ENCODE measurements at regions not wholly inside any gene's neighbourhood (a gene's known extent, or its start where the extent isn't known, plus 50 kb on each side); places are given as distances from the start of the nearest gene placed in this dataset.
"Not testable (repeated sequence)": the region's sequence is repeated elsewhere in the genome, so short reads cannot be mapped to it uniquely, and the experiment has no call there.

- no peak for DNase-seq
Measured at GRCh38 chr5:16987776-16988175, 51.7 kb upstream of the MYO10 start.

GRCh38 chr5:16990817-16991520, 54.9 kb upstream of the MYO10 start:
- DNase-seq = not testable (repeated sequence)

GRCh38 chr5:16992006-16992405, 55.9 kb upstream of the MYO10 start:
- DNase-seq = no peak

GRCh38 chr5:16992444-16992843, 56.4 kb upstream of the MYO10 start:
- no peak for DNase-seq

GRCh38 chr5:16994565-16994964, 58.5 kb upstream of the MYO10 start:
- DNase-seq = no peak

- DNase-seq = no peak
Measured at GRCh38 chr5:16995372-16995771, 59.3 kb upstream of the MYO10 start.

- DNase-seq = no peak
Measured at GRCh38 chr5:17000291-17000939, 64.3 kb upstream of the MYO10 start.

GRCh38 chr5:17001428-17001827, 65.3 kb upstream of the MYO10 start:
- no peak for DNase-seq

GRCh38 chr5:17004441-17005106, 68.5 kb upstream of the MYO10 start:
- no peak for DNase-seq

GRCh38 chr5:17005107-17005828, 69.2 kb upstream of the MYO10 start:
- no peak for DNase-seq

- no peak for DNase-seq
Measured at GRCh38 chr5:17012289-17012688, 76.2 kb upstream of the MYO10 start.

- DNase-seq = no peak
Measured at GRCh38 chr5:17014686-17015085, 78.6 kb upstream of the MYO10 start.

GRCh38 chr5:17018871-17019270, 82.8 kb upstream of the MYO10 start:
- no peak for DNase-seq

GRCh38 chr5:17019324-17019723, 83.2 kb upstream of the MYO10 start:
- DNase-seq = no peak

GRCh38 chr5:17020678-17021601, 84.9 kb upstream of the MYO10 start:
- no peak for DNase-seq

- no peak for DNase-seq
Measured at GRCh38 chr5:17021602-17021932, 85.5 kb upstream of the MYO10 start.

- DNase-seq = no peak
Measured at GRCh38 chr5:17022296-17022695, 86.2 kb upstream of the MYO10 start.

- DNase-seq = no peak
Measured at GRCh38 chr5:17024686-17025180, 88.6 kb upstream of the MYO10 start.

- not testable (repeated sequence) for DNase-seq
Measured at GRCh38 chr5:17031659-17032277, 95.7 kb upstream of the MYO10 start.

GRCh38 chr5:17032314-17032985, 96.4 kb upstream of the MYO10 start:
- DNase-seq = not testable (repeated sequence)

- DNase-seq = not testable (repeated sequence)
Measured at GRCh38 chr5:17034992-17035391, 98.9 kb upstream of the MYO10 start.

Measured in occipital lobe (tissue), 1 donor.